Choroid plexus epithelial cell (primary cell): ENCODE measurements at regions not wholly inside any gene's neighbourhood (a gene's known extent, or its start where the extent isn't known, plus 50 kb on each side); places are given as distances from the start of the nearest gene placed in this dataset.

Source experiments
- DNase-seq: peaks from one replicate; pipeline ENCODE4 v3.0.0-alpha.2; 2010; ENCODE audit warnings: low read depth
- H3K4me3 ChIP-seq: 2 replicates; pipeline ENCODE4 v1.5.1; 2011; ENCODE audit warnings: low read depth, mild to moderate bottlenecking, control low read depth, low read length, moderate library complexity
- CTCF ChIP-seq: conservative IDR thresholded peaks from 2 replicates; pipeline ENCODE4 v1.5.1; 2011; ENCODE audit warnings: low read depth, mild to moderate bottlenecking, control low read depth, inconsistent platforms, low read length, moderate library complexity

DNA sequence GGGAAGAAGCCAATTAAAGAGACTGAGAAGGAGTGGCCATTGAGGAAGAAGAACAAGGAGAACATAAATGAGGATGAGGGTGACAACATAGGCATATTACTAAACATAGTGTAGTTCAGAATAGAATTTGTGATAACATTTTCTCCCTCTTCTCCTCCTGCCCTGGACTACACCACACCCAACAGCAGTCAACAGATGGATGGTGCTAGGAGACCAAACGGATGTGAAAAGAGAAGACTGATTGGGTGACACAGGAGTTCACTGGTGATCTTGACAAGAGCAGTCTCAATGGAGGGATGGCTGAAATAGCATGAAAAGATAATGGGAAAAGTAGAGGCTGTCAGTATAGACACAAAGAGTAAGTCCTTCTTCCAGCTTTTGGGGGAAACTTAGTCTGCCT lies 226.5 kb upstream of the FGF13 start:
- no peak overlapping the region for H3K4me3 ChIP-seq
- DNase-seq, result no peak
- no peak for TF ChIP-seq CTCF

GRCh38 chrX:138931212-138931611 lies 219.7 kb upstream of the FGF13 start:
- no peak for DNase-seq
- no peak for TF ChIP-seq CTCF
- no peak overlapping the region for H3K4me3 ChIP-seq

- no peak overlapping the region for H3K4me3 ChIP-seq
- no peak for DNase-seq
- TF ChIP-seq CTCF, result no peak
Measured at GRCh38 chrX:138930583-138930945, 219.0 kb upstream of the FGF13 start.

- H3K4me3 ChIP-seq, result no peak overlapping the region
- no peak for TF ChIP-seq CTCF
- DNase-seq, result no peak
Measured at GRCh38 chrX:138929926-138930582, 218.5 kb upstream of the FGF13 start.

DNA sequence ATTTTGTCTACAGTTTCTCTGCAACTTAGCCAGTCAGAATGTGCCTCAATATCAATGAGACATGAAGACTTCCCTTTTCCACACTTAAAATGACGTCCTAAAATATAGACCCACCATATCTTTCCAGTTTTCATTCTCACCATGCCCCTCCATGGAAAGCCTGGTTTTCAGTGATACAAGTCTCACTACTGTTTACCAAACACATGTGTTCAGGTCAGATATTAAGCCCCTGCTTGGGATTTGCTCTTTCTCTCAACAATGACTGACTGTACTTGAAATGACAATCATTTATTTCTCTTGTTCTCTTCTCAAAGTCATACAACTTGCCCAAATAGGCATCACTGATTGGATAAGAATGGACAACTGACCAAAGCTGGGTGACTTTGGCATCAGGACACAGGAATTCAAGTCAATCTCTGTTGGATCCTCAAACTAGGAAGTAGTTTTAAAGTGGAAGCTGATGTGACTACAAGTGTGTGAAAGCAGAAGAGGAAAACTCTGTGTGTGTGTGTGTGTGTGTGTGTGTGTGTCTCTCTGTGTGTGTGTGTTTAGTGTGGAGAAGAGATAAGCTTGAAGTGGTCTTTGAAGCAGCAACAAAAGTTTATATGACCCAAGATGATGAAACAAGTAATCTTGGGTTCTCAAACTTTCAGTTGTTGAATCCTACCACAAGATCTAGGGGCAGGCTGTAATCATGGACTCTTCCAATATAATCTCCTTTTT lies 217.4 kb upstream of the FGF13 start:
- no peak overlapping the region for H3K4me3 ChIP-seq
- no peak for DNase-seq
- TF ChIP-seq CTCF, result no peak

- TF ChIP-seq CTCF, result no peak
- H3K4me3 ChIP-seq, result no peak overlapping the region
- peak; percentile 8 for DNase-seq
Measured at GRCh38 chrX:138925330-138925729, 213.8 kb upstream of the FGF13 start.

GRCh38 chrX:138923805-138924204 lies 212.3 kb upstream of the FGF13 start:
- TF ChIP-seq CTCF, result no peak
- no peak for DNase-seq
- H3K4me3 ChIP-seq, result no peak overlapping the region
